Stomach smooth muscle (tissue), 2 donors: ENCODE measurements at regions not wholly inside any gene's neighbourhood (a gene's known extent, or its start where the extent isn't known, plus 50 kb on each side); places are given as distances from the start of the nearest gene placed in this dataset.
"Not testable (repeated sequence)": the region's sequence is repeated elsewhere in the genome, so short reads cannot be mapped to it uniquely, and the experiment has no call there.

Experiments
- H3K27ac ChIP-seq: one replicate; pipeline ENCODE4 v1.7.0; 2013; ENCODE audit warnings: mild to moderate bottlenecking, low read length, inconsistent platforms
- H3K27me3 ChIP-seq, 2 donors: one replicate each; pipeline ENCODE4 v1.7.0; 2013; ENCODE audit warnings: low read length in 2 of 2; ENCODE audit not compliant: insufficient read depth in 2 of 2, control insufficient read depth in 1 of 2
- H3K36me3 ChIP-seq, 2 donors: one replicate each; pipeline ENCODE4 v1.7.0; 2013; ENCODE audit warnings: low read length in 2 of 2; ENCODE audit not compliant: control insufficient read depth in 2 of 2, insufficient read depth in 2 of 2
- H3K4me1 ChIP-seq: one replicate; pipeline ENCODE4 v1.7.0; 2013; ENCODE audit warnings: low read length; ENCODE audit not compliant: control insufficient read depth, insufficient read depth
- H3K4me3 ChIP-seq, 2 donors: one replicate each; pipeline ENCODE4 v1.7.0; 2013; ENCODE audit warnings: low read length in 2 of 2
- H3K9ac ChIP-seq, 2 donors: one replicate each; pipeline ENCODE4 v1.7.0; 2013; ENCODE audit warnings: low read length in 2 of 2, mild to moderate bottlenecking in 1 of 2
- H3K9me3 ChIP-seq, 2 donors: one replicate each; pipeline ENCODE4 v1.7.0; 2013; ENCODE audit warnings: low read length in 2 of 2; ENCODE audit not compliant: control insufficient read depth in 2 of 2
- donor health status: healthy.
- donor health status: Pancreatic carcinoma.

- H3K4me3 ChIP-seq, H3K9ac ChIP-seq, H3K27ac ChIP-seq, H3K4me1 ChIP-seq, H3K27me3 ChIP-seq, H3K36me3 ChIP-seq, H3K9me3 ChIP-seq: not testable (repeated sequence)
These were observed 89.4 kb upstream of the SPACA7 start for GRCh38 chr13:112286733-112287132.

DNA sequence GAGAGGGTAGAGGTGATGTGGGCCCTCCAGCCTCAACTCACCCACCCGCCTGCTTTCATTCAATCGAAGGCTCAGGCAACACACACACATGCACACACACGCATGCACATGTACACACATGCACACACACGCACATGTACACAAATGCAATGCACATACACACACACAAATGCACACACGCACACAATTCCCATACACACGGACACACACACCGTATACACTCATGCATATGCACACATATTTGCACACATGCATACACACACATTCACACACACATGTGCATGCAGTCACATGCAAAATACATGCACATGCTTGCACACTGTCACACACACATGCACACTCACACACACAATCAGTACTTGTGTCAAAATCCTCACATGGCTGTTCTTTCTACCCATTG lies 55.9 kb upstream of the SPACA7 start:
- Histone ChIP-seq H3K36me3 (no peaks in the 10 kb centered on the region), H3K4me3 (no peak overlapping the region), H3K9ac (no peak overlapping the region), H3K27me3 (peaks cover 0 to 7% of the 10 kb centered on the region in 2 donors), H3K9me3 (peaks cover 0 to 23% of the 10 kb centered on the region in 2 donors), H3K4me1 (no peaks in the 10 kb centered on the region), H3K27ac (no peak overlapping the region)

GRCh38 chr13:112322557-112322956 lies 53.6 kb upstream of the SPACA7 start:
- H3K36me3 ChIP-seq = no peaks in the 10 kb centered on the region
- H3K27me3 ChIP-seq = peaks cover 0 to 12% of the 10 kb centered on the region in 2 donors

GRCh38 chr13:112324116-112324515 lies 52.0 kb upstream of the SPACA7 start:
- Histone ChIP-seq H3K27ac (no peak overlapping the region), H3K9ac (no peak overlapping the region), H3K36me3 (no peaks in the 10 kb centered on the region), H3K4me3 (no peak overlapping the region), H3K4me1 (peaks cover 4% of the 10 kb centered on the region), H3K27me3 (peaks cover 3 to 15% of the 10 kb centered on the region in 2 donors), H3K9me3 (no peaks in the 10 kb centered on the region)

More at GRCh38 chr13:112322557-112322956, 53.6 kb upstream of the SPACA7 start:
- no peak overlapping the region for H3K4me3 ChIP-seq
- no peak overlapping the region for H3K27ac ChIP-seq
- no peak overlapping the region for H3K9ac ChIP-seq
- H3K4me1 ChIP-seq = peaks cover 4% of the 10 kb centered on the region
- peaks cover 0 to 6% of the 10 kb centered on the region in 2 donors for H3K9me3 ChIP-seq

DNA sequence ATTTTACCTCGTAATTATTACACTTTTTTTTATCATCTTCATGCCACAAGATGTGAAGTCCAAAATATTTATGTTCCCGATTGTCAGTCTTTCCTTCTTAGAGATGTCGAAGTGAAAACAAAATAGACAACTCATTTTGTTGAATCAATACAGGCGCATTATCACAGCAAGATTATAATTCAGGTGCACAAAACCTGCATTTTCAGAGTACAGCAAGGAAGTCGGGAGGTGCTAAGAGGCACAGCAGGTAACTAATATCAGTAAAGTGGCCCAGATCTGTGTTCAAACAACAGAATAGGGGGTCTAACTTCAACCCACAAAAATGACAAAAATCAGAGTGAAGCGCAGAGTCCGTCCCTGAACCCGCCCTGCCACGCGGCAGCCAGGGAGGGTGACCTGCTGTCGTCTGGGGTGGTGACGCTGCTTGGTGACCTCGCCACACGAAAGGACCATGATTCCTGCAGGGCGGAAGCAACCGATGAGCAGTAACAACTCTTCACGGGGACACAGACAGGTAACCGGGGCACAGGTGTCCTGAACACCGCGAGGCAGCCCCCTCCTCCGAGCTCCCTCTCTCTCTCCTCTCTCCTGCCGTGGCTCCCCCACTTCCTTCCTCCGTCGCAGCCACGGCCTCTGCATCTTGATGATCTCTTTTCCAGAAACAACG lies 50.9 kb upstream of the SPACA7 start:
- Histone ChIP-seq H3K4me1 (peaks cover 4% of the 10 kb centered on the region), H3K27me3 (peaks cover 3 to 17% of the 10 kb centered on the region in 2 donors), H3K27ac (no peak overlapping the region), H3K9ac (no peak overlapping the region), H3K9me3 (no peaks in the 10 kb centered on the region), H3K36me3 (no peaks in the 10 kb centered on the region), H3K4me3 (no peak overlapping the region)

DNA sequence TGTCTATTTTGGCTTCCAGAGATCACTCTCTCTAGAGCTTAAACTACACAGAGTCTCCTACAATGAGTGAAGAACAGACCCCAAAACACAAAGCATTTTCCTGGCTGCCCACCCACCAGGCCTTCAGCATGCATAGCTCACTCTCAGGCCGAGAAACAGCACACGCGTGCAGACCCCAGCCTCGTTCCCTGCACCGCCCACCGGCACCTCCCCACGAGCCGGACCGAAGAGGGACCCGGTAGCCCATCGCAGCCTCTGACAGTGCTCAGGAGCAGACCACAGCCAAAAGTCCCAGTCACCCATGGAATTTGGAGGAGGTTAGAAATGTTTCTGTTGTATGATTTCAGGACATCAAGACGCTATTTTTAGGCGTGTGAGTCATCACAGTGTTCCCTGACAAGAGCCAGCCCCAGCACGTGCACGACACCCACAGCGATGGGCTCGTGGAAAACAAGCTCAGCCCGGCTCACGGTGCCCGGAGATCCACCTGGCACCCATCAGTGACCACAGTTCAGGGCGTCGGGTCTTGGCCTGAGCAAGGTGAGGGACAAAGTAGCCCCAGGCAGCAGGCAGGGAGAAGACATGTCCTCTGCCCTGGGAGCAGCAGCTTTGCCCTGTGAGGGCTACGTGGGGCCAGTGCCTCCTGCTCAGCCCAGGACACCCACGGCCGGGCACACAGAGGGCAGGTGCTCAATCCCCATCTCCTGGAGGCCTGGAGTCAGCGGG lies 50.1 kb upstream of the SPACA7 start:
- Histone ChIP-seq H3K9me3 (no peaks in the 10 kb centered on the region), H3K27ac (no peak overlapping the region), H3K36me3 (no peaks in the 10 kb centered on the region), H3K27me3 (peaks cover 10 to 22% of the 10 kb centered on the region in 2 donors), H3K4me1 (peaks cover 7% of the 10 kb centered on the region), H3K4me3 (peak overlapping the region in 1 of 2 donors; percentile 31), H3K9ac (no peak overlapping the region)
